Prostate gland (tissue), 2 donors: ENCODE measurements at regions not wholly inside any gene's neighbourhood (a gene's known extent, or its start where the extent isn't known, plus 50 kb on each side); places are given as distances from the start of the nearest gene placed in this dataset.

ENCODE experiments used
- DNase-seq: peaks from one replicate; pipeline ENCODE4 v3.0.0-alpha.2; 2019; ENCODE audit warnings: low spot score
- H3K27ac ChIP-seq, 2 donors: fragments of 200-600 bp; sonication (generic); 2 replicates each; pipeline ENCODE4 v1.5.1; 2017 to 2019
- H3K27me3 ChIP-seq: fragments of 200-600 bp; sonication (generic); replicated peaks from 2 replicates; pipeline ENCODE4 v1.5.1; 2019; ENCODE audit not compliant: insufficient read depth
- H3K36me3 ChIP-seq, 2 donors: fragments of 200-600 bp; sonication (generic); 1 replicate in 1 of 2; 2 replicates in 1 of 2; pipeline versions ENCODE4 v1.5.1 to v1.8.1; 2017 to 2019
- H3K4me1 ChIP-seq: fragments of 200-600 bp; sonication (generic); replicated peaks from 2 replicates; pipeline ENCODE4 v1.5.1; 2019
- H3K4me3 ChIP-seq, 2 donors: fragments of 200-600 bp; sonication (generic); 2 replicates each; pipeline ENCODE4 v1.5.1; 2017 to 2019
- H3K9me3 ChIP-seq: fragments of 200-600 bp; sonication (generic); 2 replicates; pipeline ENCODE4 v1.5.1; 2017
- CTCF ChIP-seq, 4 experiments: fragments of 200-600 bp in 2 of 4; fragments of 450-650 bp in 2 of 4; sonication (generic) in 2 of 4; IDR thresholded peaks; 1 replicate in 3 of 4; 2 replicates in 1 of 4; pipeline ENCODE4 v1.5.1; 2016 to 2019; ENCODE audit warnings: antibody characterized with exemption in 4 of 4, mild to moderate bottlenecking in 2 of 4, moderate library complexity in 2 of 4
- POLR2A ChIP-seq: fragments of 450-650 bp; IDR thresholded peaks from one replicate; pipeline ENCODE4 v1.6.1; 2016; ENCODE audit warnings: antibody characterized with exemption, mild to moderate bottlenecking
- POLR2AphosphoS5 ChIP-seq: sonication (generic); formaldehyde crosslinking; IDR thresholded peaks from one replicate; pipeline ENCODE4 v1.6.1; 2017; ENCODE audit warnings: antibody characterized with exemption
- WGBS: methylation state at CpG from one replicate; pipeline ENCODE4 v1.1.5; 2018; 5-methylcytosine and 5-hydroxymethylcytosine counted together
- intact Hi-C: fragments of 100-400 bp; cut with DNase I; formaldehyde crosslinking; loops from one replicate; pipeline ENCODE4 v1.14.2; 2022

DNA sequence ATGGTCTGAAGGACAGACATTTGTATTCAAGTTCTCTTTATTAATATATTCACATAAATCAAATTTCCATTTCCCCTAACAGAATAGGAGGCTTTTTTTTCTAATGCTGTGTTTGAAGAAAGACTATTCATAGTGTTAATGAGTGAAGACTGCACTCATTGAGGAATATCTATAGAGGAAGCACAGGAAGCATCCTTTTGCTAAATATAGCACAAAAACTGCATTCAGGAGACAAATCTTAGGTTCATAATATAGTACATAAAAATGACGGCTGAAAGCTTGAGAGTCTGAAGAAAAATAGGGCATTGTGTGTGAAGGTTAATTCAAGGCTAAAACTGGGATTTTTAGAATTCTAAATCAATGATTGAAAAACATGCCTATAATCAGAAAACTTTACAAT lies 50.4 kb upstream of the ANKRD50 start:
- DNase-seq: no peak
- Histone ChIP-seq H3K4me3 (no peak overlapping the region), H3K36me3 (no peaks in the 10 kb centered on the region), H3K4me1 (no peaks in the 10 kb centered on the region), H3K27me3 (no peaks in the 10 kb centered on the region), H3K9me3 (no peaks in the 10 kb centered on the region), H3K27ac (no peak overlapping the region)
- intact Hi-C loops: no loop called here
- WGBS: 78% methylated on average over 1 of the region's 1 CpG
- TF ChIP-seq POLR2A: no peak
- no peak for TF ChIP-seq CTCF (IDR thresholded peaks at IDR 0.05)
- TF ChIP-seq POLR2AphosphoS5: no peak
